ENCODE measurements at regions not wholly inside any gene's neighbourhood (a gene's known extent, or its start where the extent isn't known, plus 50 kb on each side); places are given as distances from the start of the nearest gene placed in this dataset.

GRCh38 chr7:41287559-41288335 is 415.1 kb downstream of the INHBA start:
- H3K9me3 ChIP-seq (replicated peaks; ENCODE audit: control insufficient read depth, low read depth, low read length) = peaks cover 2% of the 10 kb centered on the region
- no peaks in the 10 kb centered on the region for H3K27me3 ChIP-seq (ENCODE audit: control insufficient read depth, insufficient read depth, low read length)
- WGBS (ENCODE audit: insufficient coverage) = 86% methylated on average over 1 of the region's 2 CpGs
- H3K27ac ChIP-seq (ENCODE audit: low read length) = no peak overlapping the region
- no peak overlapping the region for H3K4me3 ChIP-seq (ENCODE audit: low read length)
- no peaks in the 10 kb centered on the region for H3K36me3 ChIP-seq (ENCODE audit: control insufficient read depth, insufficient read depth, low read length)
- DNase-seq = no peak
- H3K4me1 ChIP-seq (ENCODE audit: control insufficient read depth, insufficient read depth, low read length) = no peaks in the 10 kb centered on the region

DNA sequence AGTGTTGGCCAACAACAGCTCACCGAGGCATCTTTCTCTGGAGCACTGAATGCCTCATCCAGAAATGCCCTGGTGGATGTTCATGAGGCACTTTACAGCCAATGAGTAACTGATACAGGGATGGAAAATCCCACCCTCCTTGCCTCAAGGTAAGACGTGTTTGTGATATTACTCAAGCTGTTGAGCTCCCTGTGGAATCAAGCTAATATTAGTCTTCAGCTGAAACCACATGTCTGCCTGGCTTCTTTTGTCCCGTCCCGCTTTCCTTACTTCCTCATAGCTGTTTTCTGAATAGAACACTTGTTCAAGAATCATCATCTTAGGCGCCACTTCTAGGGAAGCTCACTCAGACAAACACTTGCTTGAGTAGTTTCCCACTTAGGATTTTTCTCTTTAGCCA is 422.4 kb downstream of the INHBA start:
- Histone ChIP-seq H3K4me1 (ENCODE audit: control insufficient read depth, insufficient read depth, low read length) (no peaks in the 10 kb centered on the region), H3K36me3 (ENCODE audit: control insufficient read depth, insufficient read depth, low read length) (no peaks in the 10 kb centered on the region), H3K27me3 (ENCODE audit: control insufficient read depth, insufficient read depth, low read length) (no peaks in the 10 kb centered on the region), H3K27ac (ENCODE audit: low read length) (no peak overlapping the region), H3K4me3 (ENCODE audit: low read length) (no peak overlapping the region), H3K9me3 (replicated peaks; ENCODE audit: control insufficient read depth, low read depth, low read length) (no peaks in the 10 kb centered on the region)
- 61% methylated on average over 2 of the region's 5 CpGs for WGBS (ENCODE audit: insufficient coverage)
- no peak for DNase-seq

DNA sequence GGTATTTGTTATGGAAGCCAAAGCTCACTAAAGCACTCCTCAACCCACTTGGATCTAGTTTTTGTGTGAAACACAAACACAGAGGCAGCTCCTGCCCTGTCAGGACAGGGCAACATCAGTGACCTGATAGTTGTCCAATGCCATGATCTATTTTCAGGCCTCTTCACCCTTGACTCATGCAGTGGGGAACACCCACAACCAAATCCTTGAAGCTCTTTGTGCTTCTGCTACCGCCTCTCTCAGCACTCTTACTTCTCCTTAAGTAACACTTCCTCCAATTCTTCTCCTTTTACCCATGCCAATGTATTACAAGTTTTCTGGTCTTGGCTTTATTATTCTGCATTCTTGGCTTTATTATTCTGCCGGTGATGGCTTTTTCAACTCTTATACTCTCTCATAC is 425.3 kb downstream of the INHBA start:
- H3K9me3 ChIP-seq (replicated peaks; ENCODE audit: control insufficient read depth, low read depth, low read length) = no peaks in the 10 kb centered on the region
- H3K27ac ChIP-seq (ENCODE audit: low read length) = no peak overlapping the region
- no peak overlapping the region for H3K4me3 ChIP-seq (ENCODE audit: low read length)
- H3K27me3 ChIP-seq (ENCODE audit: control insufficient read depth, insufficient read depth, low read length) = no peaks in the 10 kb centered on the region
- no peak for DNase-seq
- H3K4me1 ChIP-seq (ENCODE audit: control insufficient read depth, insufficient read depth, low read length) = no peaks in the 10 kb centered on the region
- H3K36me3 ChIP-seq (ENCODE audit: control insufficient read depth, insufficient read depth, low read length) = no peaks in the 10 kb centered on the region
- WGBS (ENCODE audit: insufficient coverage) = 94% methylated on average over 2 of the region's 2 CpGs

DNA sequence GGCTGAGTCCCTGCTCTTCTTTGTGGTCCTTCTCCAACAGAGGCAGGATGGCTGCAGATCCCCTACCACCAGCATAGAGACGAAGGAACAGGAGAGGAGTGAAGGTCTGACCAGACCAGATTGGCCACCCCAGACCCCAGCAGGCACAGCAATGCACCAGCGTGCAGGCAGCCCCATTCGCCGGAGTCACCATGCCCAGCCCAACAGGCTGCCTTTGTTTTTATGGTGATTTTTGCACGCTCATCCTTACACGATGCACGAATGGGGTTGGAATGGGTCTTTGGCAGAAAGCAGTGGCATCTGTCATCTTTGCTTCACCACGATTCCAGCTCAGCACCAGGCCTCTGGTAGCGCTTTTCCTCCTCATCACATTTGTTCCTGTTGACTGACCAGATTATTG is 427.6 kb downstream of the INHBA start:
- Histone ChIP-seq H3K4me1 (ENCODE audit: control insufficient read depth, insufficient read depth, low read length) (no peaks in the 10 kb centered on the region), H3K27me3 (ENCODE audit: control insufficient read depth, insufficient read depth, low read length) (no peaks in the 10 kb centered on the region), H3K27ac (ENCODE audit: low read length) (no peak overlapping the region), H3K9me3 (replicated peaks; ENCODE audit: control insufficient read depth, low read depth, low read length) (no peaks in the 10 kb centered on the region), H3K4me3 (ENCODE audit: low read length) (no peak overlapping the region), H3K36me3 (ENCODE audit: control insufficient read depth, insufficient read depth, low read length) (no peaks in the 10 kb centered on the region)
- WGBS (ENCODE audit: insufficient coverage) = 83% methylated on average over 7 of the region's 9 CpGs
- no peak for DNase-seq

DNA sequence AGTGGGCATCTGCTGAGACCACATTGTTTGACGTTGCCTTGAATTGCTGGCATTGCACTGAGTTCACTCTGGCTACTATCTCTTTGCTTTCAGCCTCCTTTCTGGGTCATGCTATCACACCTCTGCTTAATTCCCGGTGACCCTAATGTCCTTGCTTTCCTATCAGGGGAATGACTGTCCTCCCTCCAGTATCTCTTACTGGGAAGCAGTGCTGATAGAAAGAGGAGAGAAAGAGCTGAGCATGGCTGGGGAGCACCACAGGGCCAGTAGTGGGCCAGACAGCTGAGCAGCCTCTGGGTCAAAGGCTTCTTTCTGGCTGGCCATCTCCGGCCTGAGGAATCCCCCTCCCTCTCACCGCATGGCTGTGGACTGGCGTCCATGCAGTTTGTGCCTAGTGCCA is 428.7 kb downstream of the INHBA start:
- WGBS (ENCODE audit: insufficient coverage) = 83% methylated on average over 4 of the region's 5 CpGs
- Histone ChIP-seq H3K4me1 (ENCODE audit: control insufficient read depth, insufficient read depth, low read length) (no peaks in the 10 kb centered on the region), H3K27ac (ENCODE audit: low read length) (no peak overlapping the region), H3K9me3 (replicated peaks; ENCODE audit: control insufficient read depth, low read depth, low read length) (no peaks in the 10 kb centered on the region), H3K4me3 (ENCODE audit: low read length) (no peak overlapping the region), H3K27me3 (ENCODE audit: control insufficient read depth, insufficient read depth, low read length) (no peaks in the 10 kb centered on the region), H3K36me3 (ENCODE audit: control insufficient read depth, insufficient read depth, low read length) (no peaks in the 10 kb centered on the region)
- no peak for DNase-seq

- H3K36me3 ChIP-seq (ENCODE audit: control insufficient read depth, insufficient read depth, low read length) = no peaks in the 10 kb centered on the region
- WGBS (ENCODE audit: insufficient coverage) = 100% methylated on average over 1 of the region's 5 CpGs
- H3K4me1 ChIP-seq (ENCODE audit: control insufficient read depth, insufficient read depth, low read length) = no peaks in the 10 kb centered on the region
- no peak overlapping the region for H3K4me3 ChIP-seq (ENCODE audit: low read length)
- no peaks in the 10 kb centered on the region for H3K9me3 ChIP-seq (replicated peaks; ENCODE audit: control insufficient read depth, low read depth, low read length)
- no peak overlapping the region for H3K27ac ChIP-seq (ENCODE audit: low read length)
- no peak for DNase-seq
- no peaks in the 10 kb centered on the region for H3K27me3 ChIP-seq (ENCODE audit: control insufficient read depth, insufficient read depth, low read length)
Observed at GRCh38 chr7:41272664-41273063, 430.2 kb downstream of the INHBA start.

DNA sequence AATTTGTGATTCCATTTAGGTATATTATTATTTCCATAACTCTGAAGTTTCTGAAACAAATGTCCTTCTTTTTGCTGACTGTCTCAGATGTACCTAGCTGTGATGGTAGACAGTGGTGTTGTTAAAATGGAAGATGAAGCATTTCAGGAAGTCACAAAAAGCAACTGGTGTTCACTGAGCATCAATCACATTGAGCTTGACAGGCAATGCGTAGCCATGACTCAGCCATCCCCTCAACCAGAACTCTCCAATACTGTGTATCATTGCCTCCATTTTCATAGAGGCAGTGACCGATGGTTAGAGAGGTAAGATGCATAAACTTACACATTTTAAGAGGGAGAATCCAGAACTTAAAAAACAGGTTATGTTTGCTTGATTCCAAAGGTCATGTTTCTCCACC is 434.0 kb downstream of the INHBA start:
- no CpG with 5 or more reads among the region's 2 CpGs for WGBS (ENCODE audit: insufficient coverage)
- H3K4me3 ChIP-seq (ENCODE audit: low read length) = no peak overlapping the region
- H3K4me1 ChIP-seq (ENCODE audit: control insufficient read depth, insufficient read depth, low read length) = no peaks in the 10 kb centered on the region
- no peaks in the 10 kb centered on the region for H3K36me3 ChIP-seq (ENCODE audit: control insufficient read depth, insufficient read depth, low read length)
- H3K27ac ChIP-seq (ENCODE audit: low read length) = no peak overlapping the region
- DNase-seq = no peak
- no peaks in the 10 kb centered on the region for H3K9me3 ChIP-seq (replicated peaks; ENCODE audit: control insufficient read depth, low read depth, low read length)
- H3K27me3 ChIP-seq (ENCODE audit: control insufficient read depth, insufficient read depth, low read length) = no peaks in the 10 kb centered on the region

- WGBS (ENCODE audit: insufficient coverage) = no CpG with 5 or more reads among the region's 4 CpGs
- Histone ChIP-seq H3K4me3 (ENCODE audit: low read length) (no peak overlapping the region), H3K36me3 (ENCODE audit: control insufficient read depth, insufficient read depth, low read length) (no peaks in the 10 kb centered on the region), H3K9me3 (replicated peaks; ENCODE audit: control insufficient read depth, low read depth, low read length) (no peaks in the 10 kb centered on the region), H3K4me1 (ENCODE audit: control insufficient read depth, insufficient read depth, low read length) (no peaks in the 10 kb centered on the region), H3K27ac (ENCODE audit: low read length) (no peak overlapping the region), H3K27me3 (ENCODE audit: control insufficient read depth, insufficient read depth, low read length) (no peaks in the 10 kb centered on the region)
- DNase-seq = no peak
Observed at GRCh38 chr7:41261080-41261479, 441.8 kb downstream of the INHBA start.

DNA sequence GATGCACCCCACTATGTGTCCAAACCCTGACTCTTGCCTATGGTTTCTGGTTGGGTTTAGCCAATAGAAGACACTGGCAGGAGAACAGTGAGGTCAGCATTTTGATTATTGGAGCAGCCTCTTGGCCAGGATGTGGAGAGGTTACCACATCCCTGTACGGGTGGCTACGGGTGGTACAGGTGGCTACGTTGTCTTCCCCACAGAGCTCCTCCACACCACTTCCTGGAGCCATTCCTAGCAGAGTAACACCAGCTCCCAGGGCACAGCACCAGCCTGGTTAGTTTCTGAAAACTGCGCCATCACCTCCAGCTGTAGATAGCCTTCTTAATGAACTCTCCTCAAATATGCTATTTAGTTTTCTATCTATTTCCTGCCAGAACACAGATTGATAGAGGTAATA is 445.2 kb downstream of the INHBA start:
- Histone ChIP-seq H3K27ac (ENCODE audit: low read length) (no peak overlapping the region), H3K4me1 (ENCODE audit: control insufficient read depth, insufficient read depth, low read length) (no peaks in the 10 kb centered on the region), H3K4me3 (ENCODE audit: low read length) (no peak overlapping the region), H3K27me3 (ENCODE audit: control insufficient read depth, insufficient read depth, low read length) (no peaks in the 10 kb centered on the region), H3K36me3 (ENCODE audit: control insufficient read depth, insufficient read depth, low read length) (no peaks in the 10 kb centered on the region), H3K9me3 (replicated peaks; ENCODE audit: control insufficient read depth, low read depth, low read length) (no peaks in the 10 kb centered on the region)
- 75% methylated on average over 3 of the region's 4 CpGs for WGBS (ENCODE audit: insufficient coverage)
- DNase-seq = no peak

GRCh38 chr7:41256186-41256945 is 446.5 kb downstream of the INHBA start:
- Histone ChIP-seq H3K4me3 (ENCODE audit: low read length) (no peak overlapping the region), H3K36me3 (ENCODE audit: control insufficient read depth, insufficient read depth, low read length) (no peaks in the 10 kb centered on the region), H3K9me3 (replicated peaks; ENCODE audit: control insufficient read depth, low read depth, low read length) (no peaks in the 10 kb centered on the region), H3K4me1 (ENCODE audit: control insufficient read depth, insufficient read depth, low read length) (no peaks in the 10 kb centered on the region), H3K27me3 (ENCODE audit: control insufficient read depth, insufficient read depth, low read length) (no peaks in the 10 kb centered on the region), H3K27ac (ENCODE audit: low read length) (no peak overlapping the region)
- DNase-seq = no peak
- WGBS (ENCODE audit: insufficient coverage) = 65% methylated on average over 4 of the region's 5 CpGs

Data from muscle of leg (tissue), 3 donors.